K562 (cell line): ENCODE measurements at regions not wholly inside any gene's neighbourhood (a gene's known extent, or its start where the extent isn't known, plus 50 kb on each side); places are given as distances from the start of the nearest gene placed in this dataset.

Experiments used
- ATAC-seq: fragments of 200-7000 bp; cut with Tn5 transposase; 3 replicates; pipeline ENCODE4 v1.9.1; 2020; ENCODE audit warnings: moderate library complexity
- BruUV-seq: library from RNA; stranded (reverse); fragments of 400-500 nt; replicated peaks from 2 replicates; lab custom pipeline; 2021; lab: Mats Ljungman, UMichigan
- CTCF ChIA-PET: fragments of 300-600 bp; formaldehyde crosslinking; extraction: SDS; loops from one replicate; lab custom pipeline; 2021; ENCODE audit warnings: low intra/inter-chr PET ratio; lab: Yijun Ruan, JAX
- POLR2A ChIA-PET: fragments of 300-600, 350-650 bp; sonication (Branson Sonifier 250); formaldehyde crosslinking; extraction: SDS; loops from one replicate; lab custom pipeline; 2021; ENCODE audit warnings: antibody characterized with exemption, inconsistent platforms; lab: Yijun Ruan, JAX
- DNase-seq, 4 experiments: peaks; one replicate each; pipeline versions ENCODE4 v3.0.0 to v3.0.0-alpha.2; 2011 to 2018; ENCODE audit warnings: low spot score in 3 of 4, mixed read lengths in 3 of 4; ENCODE audit errors: extremely low read depth in 1 of 4
- FAIRE-seq: peaks from 2 replicates; lab custom pipeline; 2011; peaks lifted over from hg19 to GRCh38; lab: Jason Lieb, UNC
- H2AFZ ChIP-seq: 2 replicates; pipeline ENCODE4 v1.6.0; 2011; ENCODE audit warnings: low read depth, low read length, control low read depth, inconsistent platforms
- H3K27ac ChIP-seq: fragments of 200-600 bp; 3 replicates; pipeline ENCODE4 v1.8.0; 2011; ENCODE audit warnings: low read depth, mild to moderate bottlenecking, control low read depth, inconsistent platforms, low read length, moderate library complexity, mixed read lengths; ENCODE audit errors: extremely low read depth
- H3K27me3 ChIP-seq, 2 experiments: fragments of 300-600 bp in 1 of 2; 2 replicates in 1 of 2; 3 replicates in 1 of 2; pipeline versions ENCODE4 v1.6.0 to v1.8.0; 2011; ENCODE audit warnings: inconsistent platforms in 2 of 2, low read length in 2 of 2, mild to moderate bottlenecking in 1 of 2, mixed read lengths in 1 of 2, moderate library complexity in 1 of 2; ENCODE audit not compliant: control insufficient read depth in 2 of 2, insufficient read depth in 2 of 2
- H3K36me3 ChIP-seq: fragments of 300-600 bp; 3 replicates; pipeline ENCODE4 v1.8.0; 2011; ENCODE audit warnings: mild to moderate bottlenecking, low read length, inconsistent platforms; ENCODE audit not compliant: control insufficient read depth, insufficient read depth
- H3K4me1 ChIP-seq, 2 experiments: fragments of 200-600 bp in 1 of 2; replicated peaks in 1 of 2; 2 replicates in 1 of 2; 3 replicates in 1 of 2; pipeline versions ENCODE4 v1.5.1 to v1.8.0; 2011; ENCODE audit warnings: inconsistent platforms in 2 of 2, low read length in 2 of 2, mild to moderate bottlenecking in 1 of 2, mixed read lengths in 1 of 2, moderate library complexity in 1 of 2; ENCODE audit not compliant: control insufficient read depth in 2 of 2, insufficient read depth in 2 of 2
- H3K4me2 ChIP-seq: 2 replicates; pipeline ENCODE4 v1.6.1; 2011; ENCODE audit warnings: low read length, control low read depth, inconsistent platforms, mixed read lengths; ENCODE audit not compliant: insufficient read depth
- H3K4me3 ChIP-seq: fragments of 200-600 bp; sonication (generic), shearing (Covaris generic); 2 replicates; pipeline ENCODE4 v1.5.1; 2016; ENCODE audit warnings: control low read depth, inconsistent platforms
- H3K79me2 ChIP-seq: fragments of 200-600 bp; 3 replicates; pipeline ENCODE4 v1.8.0; 2011; ENCODE audit warnings: low read length, inconsistent platforms; ENCODE audit not compliant: control insufficient read depth, insufficient read depth
- H3K9ac ChIP-seq, 2 experiments: 2 replicates each; pipeline versions ENCODE4 v1.6.0 to v1.6.1; 2011; ENCODE audit warnings: low read depth in 2 of 2, low read length in 2 of 2, control low read depth in 1 of 2, inconsistent platforms in 1 of 2, mild to moderate bottlenecking in 1 of 2, mixed read lengths in 1 of 2; ENCODE audit not compliant: insufficient read depth in 1 of 2
- H3K9me1 ChIP-seq: one replicate; pipeline ENCODE4 v1.6.0; 2011; ENCODE audit warnings: inconsistent platforms, mild to moderate bottlenecking, low read length, moderate library complexity; ENCODE audit not compliant: control insufficient read depth, insufficient read depth
- H3K9me3 ChIP-seq: replicated peaks from 2 replicates; pipeline ENCODE4 v1.5.1; 2011; ENCODE audit warnings: low read depth, low read length, inconsistent platforms; ENCODE audit not compliant: control insufficient read depth, insufficient read depth
- H4K20me1 ChIP-seq: replicated peaks from 2 replicates; pipeline ENCODE4 v1.6.1; 2011; ENCODE audit warnings: low read length, inconsistent platforms, mixed read lengths; ENCODE audit not compliant: control insufficient read depth, insufficient read depth
- CTCFL ChIP-seq: IDR thresholded peaks from 2 replicates; pipeline ENCODE4 v1.6.1; 2011; ENCODE audit warnings: borderline replicate concordance, low read depth, mild to moderate bottlenecking, moderate library complexity, low read length; ENCODE audit not compliant: insufficient read depth, poor library complexity, severe bottlenecking
- DIDO1 ChIP-seq: fragments of 450-650 bp; IDR thresholded peaks from 2 replicates; pipeline ENCODE4 v1.6.1; 2016; ENCODE audit warnings: low read depth, missing biosample characterization, missing genetic modification characterization
- ESRRA ChIP-seq: fragments of 450-650 bp; IDR thresholded peaks from 2 replicates; pipeline ENCODE4 v1.6.1; 2014; ENCODE audit warnings: low read depth, mild to moderate bottlenecking, moderate library complexity, borderline replicate concordance
- KLF1 ChIP-seq: fragments of 450-650 bp; IDR thresholded peaks from 2 replicates; pipeline ENCODE4 v1.6.1; 2016; ENCODE audit warnings: missing genetic modification characterization, missing compliant biosample characterization
- LCOR ChIP-seq: sonication (generic); formaldehyde crosslinking; IDR thresholded peaks from 2 replicates; pipeline ENCODE4 v1.8.0; 2022; ENCODE audit warnings: mild to moderate bottlenecking, missing genetic modification reagents
- MECOM ChIP-seq: fragments of 250-450 bp; sonication (Bioruptor Pico); IDR thresholded peaks from 2 replicates; pipeline ENCODE4 v1.8.0; 2022; ENCODE audit warnings: inconsistent platforms
- NFE2 ChIP-seq: IDR thresholded peaks from 2 replicates; pipeline ENCODE4 v1.6.1; 2014; ENCODE audit warnings: antibody characterized with exemption, low read depth
- PCBP1 ChIP-seq: fragments of 200-400 bp; formaldehyde crosslinking; IDR thresholded peaks from 2 replicates; pipeline ENCODE4 v1.6.1; 2018; ENCODE audit warnings: mild to moderate bottlenecking, low read depth, low read length; ENCODE audit not compliant: poor library complexity, severe bottlenecking
- SIN3A ChIP-seq, 2 experiments: fragments of 150-350 bp in 1 of 2; IDR thresholded peaks; 2 replicates each; pipeline ENCODE4 v1.6.1; 2011 to 2016; ENCODE audit warnings: borderline replicate concordance in 2 of 2, low read depth in 2 of 2, low read length in 2 of 2, mild to moderate bottlenecking in 2 of 2, moderate library complexity in 2 of 2; ENCODE audit not compliant: control insufficient read depth in 1 of 2
- ZNF280B ChIP-seq: fragments of 250-450 bp; sonication (Bioruptor Pico); IDR thresholded peaks from 2 replicates; pipeline ENCODE4 v1.5.1; 2021; ENCODE audit warnings: mild to moderate bottlenecking
- ZNF3 ChIP-seq: fragments of 250-450 bp; sonication (Bioruptor Pico); IDR thresholded peaks from 2 replicates; pipeline ENCODE4 v1.5.0; 2021; ENCODE audit warnings: mild to moderate bottlenecking, moderate library complexity
- WGBS: fragments of 100-300 bp; shearing (Covaris generic); methylation state at CpG from one replicate; pipeline ENCODE4 v1.1.6; 2016; ENCODE audit warnings: low coverage, mixed read lengths; ENCODE audit not compliant: insufficient coverage; ENCODE audit errors: missing lambda C conversion rate; 5-methylcytosine and 5-hydroxymethylcytosine counted together
- in situ Hi-C: fragments of 300-500 bp; cut with MboI; formaldehyde crosslinking; loops from 4 replicates; pipeline ENCODE4 v1.15.0; 2018; ENCODE audit warnings: inconsistent platforms, mixed read lengths
- intact Hi-C: fragments of 100-400 bp; cut with micrococcal nuclease; formaldehyde crosslinking; loops from 2 replicates; pipeline ENCODE4 v1.14.2; 2022
- TF ChIP-seq, protein P1 (sequence below), 2 experiments: fragments of 150-350 bp in 1 of 2; IDR thresholded peaks; 2 replicates each; pipeline ENCODE4 v1.6.1; 2012 to 2016; ENCODE audit warnings: low read depth in 2 of 2, low read length in 2 of 2, mild to moderate bottlenecking in 1 of 2, moderate library complexity in 1 of 2

DNA sequence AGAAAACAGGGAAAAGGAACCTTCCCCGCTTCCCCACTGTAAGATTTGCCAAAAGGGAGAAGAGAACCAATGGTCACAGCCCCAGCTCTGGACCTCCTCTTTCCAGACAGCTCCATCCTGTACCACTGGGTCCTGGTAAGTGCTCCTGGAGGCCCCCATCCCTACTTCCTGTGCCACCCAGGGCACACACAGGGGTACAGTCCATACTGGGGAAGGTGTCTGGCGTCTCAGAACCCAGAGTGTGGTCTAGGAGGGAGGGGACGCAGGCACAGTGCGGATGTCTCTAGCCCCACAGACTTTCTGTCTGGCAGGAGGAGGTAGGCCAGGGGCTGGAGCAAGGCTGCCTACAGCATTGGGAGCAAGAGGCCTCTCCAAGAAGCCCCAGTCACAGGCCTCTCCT, 213.3 kb upstream of the IGFBP3 start:
- no peaks in the 10 kb centered on the region for H3K9me1 ChIP-seq
- intact Hi-C loops (no loop called here), in situ Hi-C loops (no loop called here)
- H3K79me2 ChIP-seq = no peaks in the 10 kb centered on the region
- H3K27ac ChIP-seq = no peak overlapping the region
- H2AFZ ChIP-seq = no peak overlapping the region
- H3K4me3 ChIP-seq = no peak overlapping the region
- no peak for DNase-seq
- H3K4me2 ChIP-seq = no peak overlapping the region
- H3K27me3 ChIP-seq = no peaks in the 10 kb centered on the region
- 0 out of 2 replicates have a peak, but pooled peaks cover 3% of the 10 kb centered on the region for H3K9me3 ChIP-seq
- no peaks in the 10 kb centered on the region for H3K36me3 ChIP-seq
- 0% methylated on average over 3 of the region's 4 CpGs for WGBS
- CTCF ChIA-PET = no interaction called here
- POLR2A ChIA-PET = no interaction called here
- ATAC-seq = no peak
- H3K4me1 ChIP-seq = no peaks in the 10 kb centered on the region
- no peak for TF ChIP-seq MECOM (CRISPR knock-in tag)
- TF ChIP-seq LCOR (CRISPR knock-in tag) = no peak
- TF ChIP-seq SIN3A (IDR thresholded peaks at IDR 0.05; ENCODE audit: borderline replicate concordance in 2 of 2, control insufficient read depth in 1 of 2, low read depth in 2 of 2, low read length in 2 of 2) = no peak
- no peak for TF ChIP-seq CTCFL
- TF ChIP-seq DIDO1 (tag) = no peak
- TF ChIP-seq NFE2 = no peak
- no peak for TF ChIP-seq ESRRA
- no peak for TF ChIP-seq ZNF3 (CRISPR knock-in tag)
- no peak for TF ChIP-seq KLF1
- TF ChIP-seq ZNF280B (CRISPR knock-in tag) = no peak
- no peak for TF ChIP-seq PCBP1
- TF ChIP-seq, protein P1, sequence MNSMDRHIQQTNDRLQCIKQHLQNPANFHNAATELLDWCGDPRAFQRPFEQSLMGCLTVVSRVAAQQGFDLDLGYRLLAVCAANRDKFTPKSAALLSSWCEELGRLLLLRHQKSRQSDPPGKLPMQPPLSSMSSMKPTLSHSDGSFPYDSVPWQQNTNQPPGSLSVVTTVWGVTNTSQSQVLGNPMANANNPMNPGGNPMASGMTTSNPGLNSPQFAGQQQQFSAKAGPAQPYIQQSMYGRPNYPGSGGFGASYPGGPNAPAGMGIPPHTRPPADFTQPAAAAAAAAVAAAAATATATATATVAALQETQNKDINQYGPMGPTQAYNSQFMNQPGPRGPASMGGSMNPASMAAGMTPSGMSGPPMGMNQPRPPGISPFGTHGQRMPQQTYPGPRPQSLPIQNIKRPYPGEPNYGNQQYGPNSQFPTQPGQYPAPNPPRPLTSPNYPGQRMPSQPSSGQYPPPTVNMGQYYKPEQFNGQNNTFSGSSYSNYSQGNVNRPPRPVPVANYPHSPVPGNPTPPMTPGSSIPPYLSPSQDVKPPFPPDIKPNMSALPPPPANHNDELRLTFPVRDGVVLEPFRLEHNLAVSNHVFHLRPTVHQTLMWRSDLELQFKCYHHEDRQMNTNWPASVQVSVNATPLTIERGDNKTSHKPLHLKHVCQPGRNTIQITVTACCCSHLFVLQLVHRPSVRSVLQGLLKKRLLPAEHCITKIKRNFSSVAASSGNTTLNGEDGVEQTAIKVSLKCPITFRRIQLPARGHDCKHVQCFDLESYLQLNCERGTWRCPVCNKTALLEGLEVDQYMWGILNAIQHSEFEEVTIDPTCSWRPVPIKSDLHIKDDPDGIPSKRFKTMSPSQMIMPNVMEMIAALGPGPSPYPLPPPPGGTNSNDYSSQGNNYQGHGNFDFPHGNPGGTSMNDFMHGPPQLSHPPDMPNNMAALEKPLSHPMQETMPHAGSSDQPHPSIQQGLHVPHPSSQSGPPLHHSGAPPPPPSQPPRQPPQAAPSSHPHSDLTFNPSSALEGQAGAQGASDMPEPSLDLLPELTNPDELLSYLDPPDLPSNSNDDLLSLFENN (IDR thresholded peaks at IDR 0.05; ENCODE audit: low read depth in 2 of 2, low read length in 2 of 2) = no peak
- H4K20me1 ChIP-seq = no peaks in the 10 kb centered on the region
- no peak for FAIRE-seq
- no peak overlapping the region for H3K9ac ChIP-seq
- no TSS peak for BruUV-seq
